ENCODE measurements at regions not wholly inside any gene's neighbourhood (a gene's known extent, or its start where the extent isn't known, plus 50 kb on each side); places are given as distances from the start of the nearest gene placed in this dataset.

DNA sequence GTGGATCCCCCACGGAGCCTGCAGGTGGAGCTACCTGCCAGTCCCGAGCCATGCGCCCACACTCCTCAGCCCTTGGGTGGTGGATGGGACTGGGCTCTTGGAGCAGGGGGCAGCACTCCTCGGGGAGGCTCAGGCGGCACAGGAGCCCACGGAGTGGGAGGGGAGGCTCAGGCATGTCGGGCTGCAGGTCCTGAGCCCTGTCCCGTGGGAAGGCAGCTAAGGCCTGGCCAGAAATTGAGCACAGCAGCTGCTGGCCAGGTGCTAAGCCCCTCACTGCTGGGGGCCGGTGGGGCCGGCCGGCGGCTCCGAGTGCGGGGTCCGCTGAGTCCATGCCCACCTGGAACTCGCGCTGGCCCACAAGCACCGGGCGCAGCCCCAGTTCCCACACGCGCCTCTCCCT is 91.7 kb upstream of the ACVR1 start:
- FAIRE-seq (no peak), DNase-seq (ENCODE audit: low read depth, low spot score) (no peak)
- Histone ChIP-seq H3K9ac (replicated peaks; ENCODE audit: extremely low read depth, insufficient read depth, low read length) (no peak overlapping the region), H3K9me1 (replicated peaks; ENCODE audit: control insufficient read depth, extremely low read depth, insufficient read depth, low read length) (no peaks in the 10 kb centered on the region), H3K27ac (ENCODE audit: insufficient read depth, low read depth, low read length) (no peak overlapping the region), H3K79me2 (ENCODE audit: control insufficient read depth, insufficient read depth, low read length) (no peaks in the 10 kb centered on the region), H3K36me3 (ENCODE audit: control insufficient read depth in 2 of 2, extremely low read depth in 1 of 2, insufficient read depth in 2 of 2, low read length in 2 of 2) (no peaks in the 10 kb centered on the region), H2AFZ (ENCODE audit: low read depth, low read length) (no peak overlapping the region), H3K4me3 (replicated peaks in 1 of 3; ENCODE audit: insufficient read depth in 1 of 3, low read depth in 1 of 3, low read length in 3 of 3) (no peak overlapping the region), H3K27me3 (ENCODE audit: control insufficient read depth in 2 of 2, insufficient read depth in 2 of 2, low read length in 2 of 2) (no peaks in the 10 kb centered on the region), H4K20me1 (replicated peaks; ENCODE audit: control insufficient read depth, extremely low read depth, insufficient read depth, low read length) (no peaks in the 10 kb centered on the region), H3K9me3 (replicated peaks; ENCODE audit: control insufficient read depth, insufficient read depth, low read length) (no peaks in the 10 kb centered on the region), H3K4me1 (ENCODE audit: control insufficient read depth, extremely low read depth, insufficient read depth, low read length) (no peaks in the 10 kb centered on the region), H3K4me2 (ENCODE audit: insufficient read depth, low read length) (no peak overlapping the region)
- BruUV-seq (replicated peaks): no TSS peak
- TF ChIP-seq, protein P1, sequence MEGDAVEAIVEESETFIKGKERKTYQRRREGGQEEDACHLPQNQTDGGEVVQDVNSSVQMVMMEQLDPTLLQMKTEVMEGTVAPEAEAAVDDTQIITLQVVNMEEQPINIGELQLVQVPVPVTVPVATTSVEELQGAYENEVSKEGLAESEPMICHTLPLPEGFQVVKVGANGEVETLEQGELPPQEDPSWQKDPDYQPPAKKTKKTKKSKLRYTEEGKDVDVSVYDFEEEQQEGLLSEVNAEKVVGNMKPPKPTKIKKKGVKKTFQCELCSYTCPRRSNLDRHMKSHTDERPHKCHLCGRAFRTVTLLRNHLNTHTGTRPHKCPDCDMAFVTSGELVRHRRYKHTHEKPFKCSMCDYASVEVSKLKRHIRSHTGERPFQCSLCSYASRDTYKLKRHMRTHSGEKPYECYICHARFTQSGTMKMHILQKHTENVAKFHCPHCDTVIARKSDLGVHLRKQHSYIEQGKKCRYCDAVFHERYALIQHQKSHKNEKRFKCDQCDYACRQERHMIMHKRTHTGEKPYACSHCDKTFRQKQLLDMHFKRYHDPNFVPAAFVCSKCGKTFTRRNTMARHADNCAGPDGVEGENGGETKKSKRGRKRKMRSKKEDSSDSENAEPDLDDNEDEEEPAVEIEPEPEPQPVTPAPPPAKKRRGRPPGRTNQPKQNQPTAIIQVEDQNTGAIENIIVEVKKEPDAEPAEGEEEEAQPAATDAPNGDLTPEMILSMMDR (IDR thresholded peaks at IDR 0.05; ENCODE audit: extremely low read depth in 1 of 2, insufficient read depth in 1 of 2, low read depth in 1 of 2, low read length in 2 of 2): no peak
- TF ChIP-seq, protein P2, sequence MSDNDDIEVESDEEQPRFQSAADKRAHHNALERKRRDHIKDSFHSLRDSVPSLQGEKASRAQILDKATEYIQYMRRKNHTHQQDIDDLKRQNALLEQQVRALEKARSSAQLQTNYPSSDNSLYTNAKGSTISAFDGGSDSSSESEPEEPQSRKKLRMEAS (IDR thresholded peaks at IDR 0.05; ENCODE audit: insufficient read depth, insufficient read length): no peak
- TF ChIP-seq POLR2AphosphoS5 (IDR thresholded peaks at IDR 0.05; ENCODE audit: insufficient read depth, low read depth, low read length) (no peak), GATA2 (IDR thresholded peaks at IDR 0.05; ENCODE audit: insufficient read depth, insufficient read length, low read depth, low read length) (no peak), EZH2 (IDR thresholded peaks at IDR 0.05; ENCODE audit: borderline replicate concordance, low read depth, low read length, severe bottlenecking) (no peak), POLR2A (IDR thresholded peaks at IDR 0.05; ENCODE audit: low read depth, low read length) (no peak), MYC (IDR thresholded peaks at IDR 0.05; ENCODE audit: low read depth, low read length) (no peak), JUN (IDR thresholded peaks at IDR 0.05; ENCODE audit: borderline replicate concordance, insufficient read depth, insufficient read length, low read depth) (no peak), FOS (IDR thresholded peaks at IDR 0.05; ENCODE audit: borderline replicate concordance, insufficient read depth, low read length) (no peak)
- ChIA-PET POLR2A (no interaction called here), CTCF (interaction anchor here (1.0 kb wide), 1 partner anchor 30 kb away, joined by 3 read pairs; no protein-coding TSS in a partner anchor)
- dilution Hi-C loops (cut with MboI; ENCODE audit: extremely low pct_ligation_motif_present, low sequenced_read_pairs): no loop called here
- intact Hi-C loops (cut with micrococcal nuclease): no loop called here

Data from endothelial cell of umbilical vein (primary cell).